Mesenchymal stem cell (in vitro differentiated cells and primary cell): ENCODE measurements at regions not wholly inside any gene's neighbourhood (a gene's known extent, or its start where the extent isn't known, plus 50 kb on each side); places are given as distances from the start of the nearest gene placed in this dataset.

ENCODE experiments used
- DNase-seq: peaks from one replicate; pipeline ENCODE4 v3.0.0-alpha.2; 2013
- H2AFZ ChIP-seq: one replicate; pipeline ENCODE4 v1.6.1; 2013; ENCODE audit warnings: low read depth, mild to moderate bottlenecking, control low read depth, inconsistent platforms, low read length, moderate library complexity
- H2AK5ac ChIP-seq: 2 replicates; pipeline ENCODE4 v1.6.1; 2013; ENCODE audit warnings: low read length, moderate library complexity, mild to moderate bottlenecking, inconsistent platforms; ENCODE audit not compliant: severe bottlenecking
- H2BK120ac ChIP-seq: one replicate; pipeline ENCODE4 v1.6.1; 2013; ENCODE audit warnings: low read depth, mild to moderate bottlenecking, inconsistent platforms, low read length, moderate library complexity
- H2BK12ac ChIP-seq, 2 experiments: one replicate each; pipeline ENCODE4 v1.6.1; 2013; ENCODE audit warnings: inconsistent platforms in 2 of 2, low read length in 2 of 2, mild to moderate bottlenecking in 2 of 2, moderate library complexity in 2 of 2, control low read depth in 1 of 2
- H2BK15ac ChIP-seq: one replicate; pipeline ENCODE4 v1.6.1; 2013; ENCODE audit warnings: mild to moderate bottlenecking, low read depth, inconsistent platforms; ENCODE audit not compliant: poor library complexity, severe bottlenecking
- H2BK5ac ChIP-seq: 2 replicates; pipeline ENCODE4 v1.6.1; 2013; ENCODE audit warnings: low read depth, mild to moderate bottlenecking, low read length, control low read depth, inconsistent platforms; ENCODE audit not compliant: poor library complexity, severe bottlenecking
- H3K14ac ChIP-seq, 2 experiments: one replicate each; pipeline ENCODE4 v1.6.1; 2013; ENCODE audit warnings: inconsistent platforms in 2 of 2, low read length in 2 of 2, control low read depth in 1 of 2, mild to moderate bottlenecking in 1 of 2, moderate library complexity in 1 of 2
- H3K18ac ChIP-seq, 2 experiments: one replicate each; pipeline ENCODE4 v1.6.1; 2013; ENCODE audit warnings: inconsistent platforms in 2 of 2, low read length in 2 of 2, control low read depth in 1 of 2, low read depth in 1 of 2, mild to moderate bottlenecking in 1 of 2
- H3K23ac ChIP-seq, 2 experiments: one replicate each; pipeline ENCODE4 v1.6.1; 2013; ENCODE audit warnings: inconsistent platforms in 2 of 2, low read length in 2 of 2, mild to moderate bottlenecking in 2 of 2, moderate library complexity in 2 of 2, control low read depth in 1 of 2
- H3K27ac ChIP-seq: 2 replicates; pipeline ENCODE4 v1.5.1; 2013; ENCODE audit warnings: mild to moderate bottlenecking, moderate library complexity, low read length, control low read depth, inconsistent platforms; ENCODE audit not compliant: poor library complexity, severe bottlenecking
- H3K27me3 ChIP-seq, 2 experiments: 2 replicates each; pipeline versions ENCODE4 v1.6.1 to v1.7.0; 2013; ENCODE audit warnings: low read length in 2 of 2, mild to moderate bottlenecking in 2 of 2, moderate library complexity in 2 of 2, control low read depth in 1 of 2, inconsistent platforms in 1 of 2; ENCODE audit not compliant: control insufficient read depth in 1 of 2, insufficient read depth in 1 of 2
- H3K36me3 ChIP-seq, 2 experiments: 2 replicates each; pipeline versions ENCODE4 v1.6.1 to v1.7.0; 2013; ENCODE audit warnings: low read length in 2 of 2, control low read depth in 1 of 2, inconsistent platforms in 1 of 2, low read depth in 1 of 2, mild to moderate bottlenecking in 1 of 2; ENCODE audit not compliant: insufficient read depth in 2 of 2, control insufficient read depth in 1 of 2
- H3K4ac ChIP-seq, 2 experiments: one replicate each; pipeline ENCODE4 v1.6.1; 2013; ENCODE audit warnings: inconsistent platforms in 2 of 2, low read length in 2 of 2, mild to moderate bottlenecking in 2 of 2, moderate library complexity in 2 of 2, control low read depth in 1 of 2, low read depth in 1 of 2
- H3K4me1 ChIP-seq: 2 replicates; pipeline ENCODE4 v1.6.1; 2013; ENCODE audit warnings: low read depth, low read length, control low read depth; ENCODE audit not compliant: control insufficient read depth, insufficient read depth
- H3K4me2 ChIP-seq: 2 replicates; pipeline ENCODE4 v1.6.1; 2013; ENCODE audit warnings: low read length, mild to moderate bottlenecking, inconsistent platforms; ENCODE audit not compliant: poor library complexity, severe bottlenecking
- H3K4me3 ChIP-seq, 2 experiments: 2 replicates each; pipeline versions ENCODE4 v1.5.1 to v1.7.0; 2013; ENCODE audit warnings: low read length in 2 of 2, mild to moderate bottlenecking in 2 of 2, control low read depth in 1 of 2, low read depth in 1 of 2; ENCODE audit not compliant: insufficient read depth in 1 of 2
- H3K79me1 ChIP-seq: replicated peaks from 2 replicates; pipeline ENCODE4 v1.6.1; 2013; ENCODE audit warnings: mild to moderate bottlenecking, control low read depth, low read length, inconsistent platforms; ENCODE audit not compliant: poor library complexity, severe bottlenecking
- H3K9ac ChIP-seq: 2 replicates; pipeline ENCODE4 v1.7.0; 2013; ENCODE audit warnings: mild to moderate bottlenecking, low read length, moderate library complexity
- H3K9me3 ChIP-seq: 2 replicates; pipeline ENCODE4 v1.7.0; 2013; ENCODE audit warnings: mild to moderate bottlenecking, low read length; ENCODE audit not compliant: control insufficient read depth
- H4K8ac ChIP-seq: one replicate; pipeline ENCODE4 v1.6.1; 2013; ENCODE audit warnings: inconsistent platforms, mild to moderate bottlenecking, low read length, moderate library complexity
- H4K91ac ChIP-seq: one replicate; pipeline ENCODE4 v1.6.1; 2013; ENCODE audit warnings: mild to moderate bottlenecking, low read length, inconsistent platforms
- WGBS: methylation state at CpG from one replicate; pipeline ENCODE4 v1.1.7; 2013; ENCODE audit warnings: mixed read lengths; 5-methylcytosine and 5-hydroxymethylcytosine counted together

DNA sequence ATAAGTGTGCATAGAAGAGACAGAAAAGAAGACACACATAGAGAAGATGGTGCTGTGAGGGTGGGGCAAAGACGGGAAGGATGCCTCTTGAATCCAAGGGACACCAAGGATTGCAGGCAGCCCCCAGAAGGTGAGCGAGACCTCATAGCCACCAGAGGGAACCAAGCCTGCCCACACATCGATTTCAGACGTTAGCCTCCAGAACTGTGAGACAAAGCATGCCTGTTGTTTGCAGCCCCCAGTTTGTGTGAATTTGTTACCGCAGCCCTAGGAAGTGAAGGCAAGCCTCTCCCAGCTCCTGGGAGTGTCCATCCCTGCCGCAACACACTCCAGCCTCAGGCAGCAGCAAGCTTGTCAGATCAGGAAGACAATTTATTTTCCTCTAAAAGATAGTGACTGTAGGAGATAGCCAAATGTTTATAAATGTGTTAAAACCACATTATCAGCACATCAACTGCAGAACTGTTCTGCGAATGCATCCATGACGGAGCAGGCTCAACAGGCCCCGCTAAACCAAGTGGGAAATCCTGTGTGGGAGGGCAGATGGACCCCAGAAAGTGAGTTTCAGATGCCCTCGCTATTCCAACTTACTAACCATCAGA is 543.3 kb downstream of the MATN1 start:
- Histone ChIP-seq H3K79me1 (no peaks in the 10 kb centered on the region), H2BK12ac (no peak overlapping the region), H3K4me2 (no peak overlapping the region), H2BK15ac (no peak overlapping the region), H2BK5ac (no peak overlapping the region), H3K27ac (no peak overlapping the region), H4K8ac (no peak overlapping the region), H2AFZ (no peak overlapping the region), H3K23ac (no peak overlapping the region), H2AK5ac (no peak overlapping the region), H3K4me3 (no peak overlapping the region), H3K9ac (no peak overlapping the region), H3K9me3 (no peaks in the 10 kb centered on the region), H3K14ac (no peak overlapping the region), H3K27me3 (peaks cover 5 to 24% of the 10 kb centered on the region in 2 experiments), H3K18ac (no peak overlapping the region), H3K4me1 (no peaks in the 10 kb centered on the region), H3K4ac (no peak overlapping the region), H4K91ac (no peak overlapping the region), H3K36me3 (no peaks in the 10 kb centered on the region), H2BK120ac (no peak overlapping the region)
- WGBS: 65% methylated on average over 9 of the region's 10 CpGs
- DNase-seq: no peak

DNA sequence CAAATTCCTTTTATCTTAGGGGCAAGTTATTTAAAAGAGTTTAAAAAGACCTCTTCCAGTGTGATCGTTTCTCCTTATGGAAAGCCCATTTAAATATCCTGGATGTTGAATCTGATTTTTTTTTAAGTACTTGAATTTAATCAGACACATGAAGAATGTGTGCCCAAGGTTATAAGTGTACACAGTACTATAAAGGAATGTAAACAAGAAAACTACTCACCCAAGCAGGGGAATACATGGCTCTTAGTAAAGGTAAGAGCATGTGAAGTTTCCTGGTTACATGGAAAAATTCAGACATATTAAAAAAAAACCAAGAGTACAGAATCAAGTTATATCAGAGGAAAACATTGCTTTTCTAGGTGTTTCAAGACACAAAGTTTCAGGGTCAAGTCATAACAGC is 546.9 kb downstream of the MATN1 start:
- no peak overlapping the region for H3K23ac ChIP-seq
- no peak overlapping the region for H3K4ac ChIP-seq
- 43% methylated on average over 1 of the region's 1 CpG for WGBS
- no peak overlapping the region for H3K4me2 ChIP-seq
- no peak overlapping the region for H2BK120ac ChIP-seq
- H3K36me3 ChIP-seq: no peaks in the 10 kb centered on the region
- H3K14ac ChIP-seq: no peak overlapping the region
- H4K8ac ChIP-seq: no peak overlapping the region
- no peak overlapping the region for H3K27ac ChIP-seq
- H2BK12ac ChIP-seq: no peak overlapping the region
- H3K9me3 ChIP-seq: no peaks in the 10 kb centered on the region
- no peak for DNase-seq
- no peak overlapping the region for H2AK5ac ChIP-seq
- no peak overlapping the region for H3K18ac ChIP-seq
- H4K91ac ChIP-seq: no peak overlapping the region
- no peak overlapping the region for H2BK15ac ChIP-seq
- H3K79me1 ChIP-seq: no peaks in the 10 kb centered on the region
- H3K9ac ChIP-seq: no peak overlapping the region
- H2BK5ac ChIP-seq: no peak overlapping the region
- H2AFZ ChIP-seq: no peak overlapping the region
- no peaks in the 10 kb centered on the region for H3K4me1 ChIP-seq
- H3K4me3 ChIP-seq: no peak overlapping the region
- peaks cover 5 to 10% of the 10 kb centered on the region in 2 experiments for H3K27me3 ChIP-seq

DNA sequence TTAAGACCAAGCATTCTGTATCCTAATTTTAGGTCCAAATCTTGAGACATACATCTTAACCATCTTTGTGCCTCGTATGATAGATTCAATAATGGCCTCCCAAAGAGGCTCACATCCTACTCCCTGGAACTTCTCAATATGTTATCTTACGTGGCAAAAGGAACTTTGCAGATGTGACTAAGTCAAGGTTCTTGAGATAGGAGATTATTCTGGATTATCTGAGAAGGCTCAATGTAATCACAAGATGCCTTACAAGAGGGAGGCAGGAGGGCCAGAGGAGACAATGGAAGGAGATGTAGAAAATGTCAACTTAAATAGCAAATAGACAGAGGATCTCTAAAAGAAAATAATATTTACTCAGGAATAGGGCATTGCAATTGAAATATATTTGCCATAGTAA is 548.9 kb downstream of the MATN1 start:
- no peak overlapping the region for H3K4me3 ChIP-seq
- H4K8ac ChIP-seq: no peak overlapping the region
- no peak overlapping the region for H2BK12ac ChIP-seq
- no peak overlapping the region for H3K14ac ChIP-seq
- H3K4me2 ChIP-seq: no peak overlapping the region
- no peak overlapping the region for H2AFZ ChIP-seq
- no peaks in the 10 kb centered on the region for H3K36me3 ChIP-seq
- H3K4me1 ChIP-seq: no peaks in the 10 kb centered on the region
- no peak overlapping the region for H2BK5ac ChIP-seq
- no peak overlapping the region for H2BK15ac ChIP-seq
- no peak overlapping the region for H3K9ac ChIP-seq
- H3K18ac ChIP-seq: no peak overlapping the region
- no peak overlapping the region for H3K23ac ChIP-seq
- H3K79me1 ChIP-seq: no peaks in the 10 kb centered on the region
- no peak for DNase-seq
- H3K27ac ChIP-seq: no peak overlapping the region
- H2AK5ac ChIP-seq: no peak overlapping the region
- no peak overlapping the region for H2BK120ac ChIP-seq
- H3K4ac ChIP-seq: no peak overlapping the region
- H3K27me3 ChIP-seq: peaks cover 0 to 3% of the 10 kb centered on the region in 2 experiments
- 28% methylated on average over 2 of the region's 2 CpGs for WGBS
- no peaks in the 10 kb centered on the region for H3K9me3 ChIP-seq
- H4K91ac ChIP-seq: no peak overlapping the region

DNA sequence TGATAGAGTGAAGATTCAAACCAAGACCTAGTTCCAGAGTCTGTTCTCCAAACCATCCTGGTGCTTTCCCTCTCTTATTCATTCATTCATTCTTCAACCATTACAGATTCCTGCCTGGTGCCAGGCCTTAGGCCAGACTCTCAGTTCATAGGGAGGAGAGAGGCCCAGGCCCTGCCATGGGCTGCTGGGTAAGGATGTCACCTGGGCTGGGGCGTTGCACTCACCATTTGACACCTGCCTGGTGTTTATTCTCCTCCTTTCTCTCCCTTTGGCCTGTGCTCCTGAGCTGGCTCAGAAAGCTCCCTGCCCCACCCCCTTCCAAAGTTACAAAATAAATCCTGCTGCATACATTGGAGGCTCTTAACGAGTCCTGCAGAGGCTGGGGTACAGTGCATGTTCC is 549.8 kb downstream of the MATN1 start:
- no peak overlapping the region for H3K4ac ChIP-seq

More for the DNA sequence above, 549.8 kb downstream of the MATN1 start:
- Histone ChIP-seq H3K4me2 (no peak overlapping the region), H3K18ac (no peak overlapping the region), H4K8ac (no peak overlapping the region), H3K27ac (no peak overlapping the region), H3K14ac (no peak overlapping the region), H3K23ac (no peak overlapping the region), H3K4me3 (no peak overlapping the region), H3K27me3 (peaks cover 0 to 6% of the 10 kb centered on the region in 2 experiments), H3K9ac (no peak overlapping the region), H3K79me1 (no peaks in the 10 kb centered on the region), H3K4me1 (no peaks in the 10 kb centered on the region), H2BK5ac (no peak overlapping the region), H2BK120ac (no peak overlapping the region), H2AK5ac (no peak overlapping the region), H3K9me3 (no peaks in the 10 kb centered on the region), H2BK12ac (no peak overlapping the region), H4K91ac (no peak overlapping the region), H2BK15ac (no peak overlapping the region), H3K36me3 (no peaks in the 10 kb centered on the region), H2AFZ (no peak overlapping the region)
- DNase-seq: no peak
- WGBS: 39% methylated on average over 2 of the region's 2 CpGs
